Endothelial cell of umbilical vein (primary cell): ENCODE measurements at regions not wholly inside any gene's neighbourhood (a gene's known extent, or its start where the extent isn't known, plus 50 kb on each side); places are given as distances from the start of the nearest gene placed in this dataset.

ENCODE experiments used
- EZH2 ChIP-seq: IDR thresholded peaks from 2 replicates; pipeline ENCODE4 v1.6.1; 2012; ENCODE audit warnings: borderline replicate concordance, low read depth, mild to moderate bottlenecking, moderate library complexity, low read length, inconsistent platforms; ENCODE audit not compliant: severe bottlenecking
- POLR2A ChIP-seq: IDR thresholded peaks from 2 replicates; pipeline ENCODE4 v1.6.1; 2012; ENCODE audit warnings: low read depth, mild to moderate bottlenecking, control low read depth, low read length
- POLR2AphosphoS5 ChIP-seq: IDR thresholded peaks from 2 replicates; pipeline ENCODE4 v1.6.1; 2012; ENCODE audit warnings: low read depth, mild to moderate bottlenecking, control low read depth, low read length, moderate library complexity; ENCODE audit not compliant: insufficient read depth
- TF ChIP-seq, protein P1 (sequence below), 2 donors: IDR thresholded peaks; 1 replicate in 1 of 2; 2 replicates in 1 of 2; pipeline ENCODE4 v1.5.1; 2011; ENCODE audit warnings: low read length in 2 of 2, mild to moderate bottlenecking in 2 of 2, moderate library complexity in 2 of 2, control low read depth in 1 of 2, inconsistent platforms in 1 of 2, low read depth in 1 of 2; ENCODE audit not compliant: insufficient read depth in 1 of 2; ENCODE audit errors: extremely low read depth in 1 of 2

GRCh38 chr22:27195094-27195493, 537.7 kb downstream of the MIAT start:
- TF ChIP-seq EZH2 = no peak
- TF ChIP-seq, protein P1, sequence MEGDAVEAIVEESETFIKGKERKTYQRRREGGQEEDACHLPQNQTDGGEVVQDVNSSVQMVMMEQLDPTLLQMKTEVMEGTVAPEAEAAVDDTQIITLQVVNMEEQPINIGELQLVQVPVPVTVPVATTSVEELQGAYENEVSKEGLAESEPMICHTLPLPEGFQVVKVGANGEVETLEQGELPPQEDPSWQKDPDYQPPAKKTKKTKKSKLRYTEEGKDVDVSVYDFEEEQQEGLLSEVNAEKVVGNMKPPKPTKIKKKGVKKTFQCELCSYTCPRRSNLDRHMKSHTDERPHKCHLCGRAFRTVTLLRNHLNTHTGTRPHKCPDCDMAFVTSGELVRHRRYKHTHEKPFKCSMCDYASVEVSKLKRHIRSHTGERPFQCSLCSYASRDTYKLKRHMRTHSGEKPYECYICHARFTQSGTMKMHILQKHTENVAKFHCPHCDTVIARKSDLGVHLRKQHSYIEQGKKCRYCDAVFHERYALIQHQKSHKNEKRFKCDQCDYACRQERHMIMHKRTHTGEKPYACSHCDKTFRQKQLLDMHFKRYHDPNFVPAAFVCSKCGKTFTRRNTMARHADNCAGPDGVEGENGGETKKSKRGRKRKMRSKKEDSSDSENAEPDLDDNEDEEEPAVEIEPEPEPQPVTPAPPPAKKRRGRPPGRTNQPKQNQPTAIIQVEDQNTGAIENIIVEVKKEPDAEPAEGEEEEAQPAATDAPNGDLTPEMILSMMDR (IDR thresholded peaks at IDR 0.05; ENCODE audit: extremely low read depth in 1 of 2, insufficient read depth in 1 of 2, low read depth in 1 of 2, low read length in 2 of 2) = no peak
- TF ChIP-seq POLR2A = no peak
- no peak for TF ChIP-seq POLR2AphosphoS5
